IPS-20b (cell line): ENCODE measurements at regions not wholly inside any gene's neighbourhood (a gene's known extent, or its start where the extent isn't known, plus 50 kb on each side); places are given as distances from the start of the nearest gene placed in this dataset.

ENCODE experiments used
- H3K27ac ChIP-seq: one replicate; pipeline ENCODE4 v1.5.1; 2013; ENCODE audit warnings: low read length
- H3K27me3 ChIP-seq: 2 replicates; pipeline ENCODE4 v1.6.1; 2013; ENCODE audit warnings: mild to moderate bottlenecking, low read length, inconsistent platforms; ENCODE audit not compliant: insufficient read depth
- H3K36me3 ChIP-seq: 2 replicates; pipeline ENCODE4 v1.6.1; 2013; ENCODE audit warnings: low read depth, mild to moderate bottlenecking, inconsistent platforms, low read length, moderate library complexity; ENCODE audit not compliant: insufficient read depth
- H3K4me1 ChIP-seq: 2 replicates; pipeline ENCODE4 v1.6.1; 2013; ENCODE audit warnings: mild to moderate bottlenecking, control low read depth, inconsistent platforms, low read length, moderate library complexity; ENCODE audit not compliant: insufficient read depth
- H3K4me3 ChIP-seq: 2 replicates; pipeline ENCODE4 v1.5.1; 2013; ENCODE audit warnings: mild to moderate bottlenecking, low read length, inconsistent platforms
- H3K9ac ChIP-seq: 2 replicates; pipeline ENCODE4 v1.6.1; 2013; ENCODE audit warnings: low read depth, mild to moderate bottlenecking, inconsistent platforms, low read length, moderate library complexity
- H3K9me3 ChIP-seq: 2 replicates; pipeline ENCODE4 v1.6.1; 2013; ENCODE audit warnings: mild to moderate bottlenecking, low read depth, low read length, inconsistent platforms; ENCODE audit not compliant: insufficient read depth

- H3K4me1 ChIP-seq, result no peaks in the 10 kb centered on the region
- H3K9me3 ChIP-seq, result no peaks in the 10 kb centered on the region
- H3K9ac ChIP-seq, result no peak overlapping the region
- H3K27ac ChIP-seq, result no peak overlapping the region
- no peaks in the 10 kb centered on the region for H3K27me3 ChIP-seq
- H3K36me3 ChIP-seq, result no peaks in the 10 kb centered on the region
- no peak overlapping the region for H3K4me3 ChIP-seq
Measured at GRCh38 chr4:166386491-166387360, 513.7 kb downstream of the TLL1 start.

- Histone ChIP-seq H3K36me3 (no peaks in the 10 kb centered on the region), H3K27ac (no peak overlapping the region), H3K9me3 (no peaks in the 10 kb centered on the region), H3K9ac (no peak overlapping the region), H3K4me3 (no peak overlapping the region), H3K4me1 (no peaks in the 10 kb centered on the region), H3K27me3 (no peaks in the 10 kb centered on the region)
Measured at GRCh38 chr4:166391501-166391900, 518.5 kb downstream of the TLL1 start.

- H3K27me3 ChIP-seq, result no peaks in the 10 kb centered on the region
Measured at GRCh38 chr4:166399021-166399420, 526.0 kb downstream of the TLL1 start.

DNA sequence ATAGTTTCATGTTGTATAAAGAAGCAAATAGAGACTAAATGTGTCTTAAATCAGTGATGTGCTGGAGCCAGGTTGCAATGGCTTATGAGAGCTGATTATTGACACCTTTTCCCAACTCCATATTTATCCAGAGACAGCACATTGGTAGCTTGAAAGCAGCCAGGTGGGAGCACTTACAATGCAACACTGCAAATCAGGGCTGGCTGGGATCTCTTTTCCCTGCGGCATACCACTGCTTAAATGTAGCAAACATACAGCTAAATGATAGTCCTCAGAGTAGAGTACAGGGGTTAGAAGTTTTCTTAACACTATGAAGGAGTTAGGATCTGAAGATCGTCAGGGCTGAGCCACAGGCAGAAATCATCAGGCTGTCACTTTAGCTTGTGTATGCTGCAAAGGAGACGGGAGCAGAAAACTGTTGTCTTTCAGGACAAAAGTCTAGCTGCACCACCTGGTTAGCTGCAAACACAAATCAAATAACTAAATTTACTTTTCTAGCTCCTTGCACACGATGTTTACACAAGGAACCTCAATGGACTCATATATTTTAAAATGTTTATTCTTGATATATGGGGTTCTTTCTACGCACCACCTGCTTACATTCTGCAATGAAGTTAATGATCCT lies 527.3 kb downstream of the TLL1 start:
- Histone ChIP-seq H3K36me3 (no peaks in the 10 kb centered on the region), H3K4me3 (no peak overlapping the region), H3K27me3 (no peaks in the 10 kb centered on the region)

More at GRCh38 chr4:166399021-166399420, 526.0 kb downstream of the TLL1 start:
- H3K9ac ChIP-seq, result no peak overlapping the region
- no peaks in the 10 kb centered on the region for H3K36me3 ChIP-seq
- H3K27ac ChIP-seq, result no peak overlapping the region
- no peaks in the 10 kb centered on the region; the same call in 1 of the 2 replicates for H3K4me1 ChIP-seq
- no peak overlapping the region for H3K4me3 ChIP-seq
- no peaks in the 10 kb centered on the region for H3K9me3 ChIP-seq

DNA sequence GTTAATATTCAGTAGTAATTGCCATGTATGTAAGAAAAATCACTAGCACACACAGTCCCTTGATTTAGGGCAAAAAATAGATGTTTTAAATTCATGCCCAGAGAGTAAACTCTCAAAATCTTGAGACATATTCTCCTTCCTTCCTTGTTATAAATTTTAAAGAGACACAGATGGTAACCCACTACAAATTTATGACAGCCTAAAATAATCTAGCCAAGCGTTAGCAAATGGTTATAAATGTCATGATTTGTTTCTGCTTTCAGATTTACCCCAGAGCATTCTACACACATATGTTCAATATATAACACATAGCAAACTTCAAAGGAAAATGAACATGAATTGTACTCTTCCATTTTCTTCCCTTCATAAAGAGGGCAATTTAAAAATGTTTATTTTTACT lies 540.3 kb downstream of the TLL1 start:
- no peaks in the 10 kb centered on the region for H3K27me3 ChIP-seq
- no peak overlapping the region for H3K4me3 ChIP-seq
- H3K27ac ChIP-seq, result no peak overlapping the region
- no peaks in the 10 kb centered on the region for H3K9me3 ChIP-seq
- no peaks in the 10 kb centered on the region for H3K36me3 ChIP-seq
- no peak overlapping the region for H3K9ac ChIP-seq
- H3K4me1 ChIP-seq, result no peaks in the 10 kb centered on the region

More for the DNA sequence above, 527.3 kb downstream of the TLL1 start:
- Histone ChIP-seq H3K9ac (no peak overlapping the region), H3K4me1 (no peaks in the 10 kb centered on the region; the same call in 1 of the 2 replicates), H3K9me3 (no peaks in the 10 kb centered on the region), H3K27ac (no peak overlapping the region)

GRCh38 chr4:166414431-166414830 lies 541.4 kb downstream of the TLL1 start:
- Histone ChIP-seq H3K9ac (no peak overlapping the region), H3K27me3 (no peaks in the 10 kb centered on the region), H3K36me3 (no peaks in the 10 kb centered on the region), H3K9me3 (no peaks in the 10 kb centered on the region), H3K4me1 (no peaks in the 10 kb centered on the region), H3K4me3 (no peak overlapping the region), H3K27ac (no peak overlapping the region)

- H3K9ac ChIP-seq, result no peak overlapping the region
- no peaks in the 10 kb centered on the region for H3K36me3 ChIP-seq
- H3K4me3 ChIP-seq, result no peak overlapping the region
- H3K9me3 ChIP-seq, result 0 out of 2 replicates have a peak, but pooled peaks cover 2% of the 10 kb centered on the region
- H3K27me3 ChIP-seq, result no peaks in the 10 kb centered on the region
- no peak overlapping the region for H3K27ac ChIP-seq
- no peaks in the 10 kb centered on the region for H3K4me1 ChIP-seq
Measured at GRCh38 chr4:166415749-166416148, 542.7 kb downstream of the TLL1 start.

DNA sequence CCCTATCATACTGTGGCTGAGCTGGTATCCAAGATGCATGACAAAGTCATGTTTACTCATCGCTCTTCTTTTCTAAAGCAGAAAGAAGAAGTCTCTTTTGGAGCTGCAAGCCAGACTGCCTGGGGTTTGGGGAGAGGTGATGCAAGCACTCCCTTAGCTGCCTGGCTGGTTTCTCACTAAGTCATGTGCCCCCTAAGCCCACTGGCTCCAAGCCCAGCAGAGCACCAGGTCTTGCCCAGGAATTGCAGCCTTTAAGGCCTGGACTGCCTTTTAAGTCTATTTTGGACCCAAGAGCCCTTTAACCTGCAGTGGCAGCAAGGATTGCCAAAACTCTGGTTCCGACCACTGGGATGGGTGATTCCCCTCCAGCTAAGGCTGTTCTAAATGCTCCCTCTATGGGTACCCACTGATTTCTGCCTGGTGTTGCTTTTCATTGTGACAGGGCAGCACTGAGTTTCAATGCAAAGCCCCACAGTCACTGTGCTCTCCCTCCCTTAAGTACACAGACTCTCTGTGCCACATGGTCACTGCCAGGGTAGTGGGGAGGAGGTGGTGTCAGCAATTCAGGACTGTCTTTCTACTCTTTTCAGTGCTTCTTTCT lies 548.6 kb downstream of the TLL1 start:
- H3K9me3 ChIP-seq, result 0 out of 2 replicates have a peak, but pooled peaks cover 8% of the 10 kb centered on the region
- H3K4me3 ChIP-seq, result no peak overlapping the region
- no peaks in the 10 kb centered on the region for H3K4me1 ChIP-seq
- no peaks in the 10 kb centered on the region for H3K27me3 ChIP-seq
- H3K9ac ChIP-seq, result no peak overlapping the region
- H3K27ac ChIP-seq, result no peak overlapping the region
- no peaks in the 10 kb centered on the region for H3K36me3 ChIP-seq

GRCh38 chr4:166422475-166422874 lies 549.4 kb downstream of the TLL1 start:
- Histone ChIP-seq H3K4me3 (no peak overlapping the region), H3K4me1 (no peaks in the 10 kb centered on the region), H3K27ac (no peak overlapping the region), H3K9ac (no peak overlapping the region), H3K27me3 (no peaks in the 10 kb centered on the region), H3K36me3 (no peaks in the 10 kb centered on the region), H3K9me3 (0 out of 2 replicates have a peak, but pooled peaks cover 8% of the 10 kb centered on the region)

- no peaks in the 10 kb centered on the region for H3K27me3 ChIP-seq
- H3K9ac ChIP-seq, result no peak overlapping the region
- H3K36me3 ChIP-seq, result no peaks in the 10 kb centered on the region
- no peaks in the 10 kb centered on the region for H3K9me3 ChIP-seq
- H3K4me1 ChIP-seq, result no peaks in the 10 kb centered on the region
- H3K4me3 ChIP-seq, result no peak overlapping the region
- no peak overlapping the region for H3K27ac ChIP-seq
Measured at GRCh38 chr4:166426300-166426863, 553.3 kb downstream of the TLL1 start.

GRCh38 chr4:166432125-166432524 lies 559.1 kb downstream of the TLL1 start:
- Histone ChIP-seq H3K9me3 (no peaks in the 10 kb centered on the region), H3K9ac (no peak overlapping the region), H3K27me3 (no peaks in the 10 kb centered on the region), H3K36me3 (no peaks in the 10 kb centered on the region), H3K27ac (no peak overlapping the region), H3K4me1 (no peaks in the 10 kb centered on the region), H3K4me3 (no peak overlapping the region)
